SH-SY5Y (cell line): ENCODE measurements at regions not wholly inside any gene's neighbourhood (a gene's known extent, or its start where the extent isn't known, plus 50 kb on each side); places are given as distances from the start of the nearest gene placed in this dataset.

Experiments used
- GATA2 ChIP-seq: IDR thresholded peaks from 2 replicates; pipeline ENCODE4 v1.6.1; 2011; ENCODE audit warnings: mild to moderate bottlenecking, low read depth, low read length
- GATA3 ChIP-seq: IDR thresholded peaks from 2 replicates; pipeline ENCODE4 v1.6.1; 2011; ENCODE audit warnings: low read depth, mild to moderate bottlenecking, low read length, moderate library complexity

GRCh38 chr3:21893242-21893641 is 142.2 kb upstream of the ZNF385D start:
- no peak for TF ChIP-seq GATA2
- no peak for TF ChIP-seq GATA3
